Endodermal cell (in vitro differentiated cells): ENCODE measurements at regions not wholly inside any gene's neighbourhood (a gene's known extent, or its start where the extent isn't known, plus 50 kb on each side); places are given as distances from the start of the nearest gene placed in this dataset.

Source experiments
- DNase-seq: peaks from one replicate; pipeline ENCODE4 v3.0.0-alpha.2; 2017
- H3K27ac ChIP-seq: 2 replicates; pipeline ENCODE4 v1.5.1; 2013; ENCODE audit warnings: mild to moderate bottlenecking, low read depth, low read length, moderate library complexity
- H3K27me3 ChIP-seq: 2 replicates; pipeline ENCODE4 v1.6.1; 2013; ENCODE audit warnings: mild to moderate bottlenecking, low read length, moderate library complexity; ENCODE audit not compliant: insufficient read depth, control insufficient read depth, poor library complexity, severe bottlenecking
- H3K36me3 ChIP-seq: 2 replicates; pipeline ENCODE4 v1.7.0; 2013; ENCODE audit warnings: mild to moderate bottlenecking, low read length, moderate library complexity; ENCODE audit not compliant: control insufficient read depth, insufficient read depth
- H3K4me1 ChIP-seq: one replicate; pipeline ENCODE4 v1.7.0; 2013; ENCODE audit warnings: low read length; ENCODE audit not compliant: control insufficient read depth, insufficient read depth
- H3K4me3 ChIP-seq: 2 replicates; pipeline ENCODE4 v1.5.1; 2013; ENCODE audit warnings: mild to moderate bottlenecking, low read length, moderate library complexity
- H3K9ac ChIP-seq: 2 replicates; pipeline ENCODE4 v1.6.1; 2013; ENCODE audit warnings: mild to moderate bottlenecking, low read length, moderate library complexity; ENCODE audit not compliant: poor library complexity, severe bottlenecking; ENCODE audit errors: extremely low read depth
- H3K9me3 ChIP-seq: 2 replicates; pipeline ENCODE4 v1.6.1; 2013; ENCODE audit warnings: mild to moderate bottlenecking, low read length, moderate library complexity; ENCODE audit not compliant: control insufficient read depth
- H3K27ac Mint-ChIP-seq: 2 replicates; pipeline ENCODE4 v1.8.0; 2020; ENCODE audit warnings: mixed read lengths
- H3K27me3 Mint-ChIP-seq: 2 replicates; pipeline ENCODE4 v1.8.0; 2021; ENCODE audit warnings: mild to moderate bottlenecking, mixed read lengths; ENCODE audit not compliant: insufficient read depth
- H3K36me3 Mint-ChIP-seq: 2 replicates; pipeline ENCODE4 v1.8.0; 2020; ENCODE audit warnings: low read depth, mixed read lengths
- H3K4me1 Mint-ChIP-seq: 2 replicates; pipeline ENCODE4 v1.8.0; 2020; ENCODE audit warnings: mixed read lengths
- H3K4me3 Mint-ChIP-seq: 2 replicates; pipeline ENCODE4 v1.8.0; 2020; ENCODE audit warnings: mild to moderate bottlenecking, moderate library complexity, mixed read lengths
- H3K9me3 Mint-ChIP-seq: 2 replicates; pipeline ENCODE4 v1.8.0; 2020; ENCODE audit warnings: mild to moderate bottlenecking, mixed read lengths
- WGBS, 2 experiments: methylation state at CpG; one replicate each; pipeline versions ENCODE4 v1.1.5 to v1.1.7; 2013; ENCODE audit warnings: missing lambda C conversion rate in 2 of 2, mixed read lengths in 1 of 2; ENCODE audit not compliant: insufficient coverage in 1 of 2, insufficient read length in 1 of 2; 5-methylcytosine and 5-hydroxymethylcytosine counted together
- TF ChIP-seq, protein P1 (sequence below): fragments of 200-600 bp; sonication (generic); conservative IDR thresholded peaks from 2 replicates; pipeline ENCODE4 v1.5.0; 2021; ENCODE audit warnings: antibody characterized with exemption, mild to moderate bottlenecking

DNA sequence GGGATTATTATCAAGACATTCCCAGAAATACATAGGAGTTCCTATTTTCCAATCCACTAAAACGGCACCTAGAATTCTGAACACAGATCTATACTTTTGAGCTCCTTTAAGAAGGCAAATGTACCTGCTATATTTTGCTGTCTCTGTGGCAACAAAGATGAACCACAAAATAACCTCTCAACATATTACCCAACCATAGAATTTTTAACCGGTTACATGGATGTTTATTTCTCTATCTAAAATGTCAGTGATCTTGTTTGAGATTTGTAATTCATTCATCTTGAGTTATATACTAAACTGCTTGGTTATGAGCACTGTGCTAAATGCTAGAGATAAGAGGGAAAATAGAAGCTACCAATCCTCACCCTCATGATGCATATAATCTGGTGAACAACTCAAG lies 117.5 kb upstream of the HMGCLL1 start:
- H3K9ac ChIP-seq, result no peak overlapping the region
- TF ChIP-seq, protein P1, sequence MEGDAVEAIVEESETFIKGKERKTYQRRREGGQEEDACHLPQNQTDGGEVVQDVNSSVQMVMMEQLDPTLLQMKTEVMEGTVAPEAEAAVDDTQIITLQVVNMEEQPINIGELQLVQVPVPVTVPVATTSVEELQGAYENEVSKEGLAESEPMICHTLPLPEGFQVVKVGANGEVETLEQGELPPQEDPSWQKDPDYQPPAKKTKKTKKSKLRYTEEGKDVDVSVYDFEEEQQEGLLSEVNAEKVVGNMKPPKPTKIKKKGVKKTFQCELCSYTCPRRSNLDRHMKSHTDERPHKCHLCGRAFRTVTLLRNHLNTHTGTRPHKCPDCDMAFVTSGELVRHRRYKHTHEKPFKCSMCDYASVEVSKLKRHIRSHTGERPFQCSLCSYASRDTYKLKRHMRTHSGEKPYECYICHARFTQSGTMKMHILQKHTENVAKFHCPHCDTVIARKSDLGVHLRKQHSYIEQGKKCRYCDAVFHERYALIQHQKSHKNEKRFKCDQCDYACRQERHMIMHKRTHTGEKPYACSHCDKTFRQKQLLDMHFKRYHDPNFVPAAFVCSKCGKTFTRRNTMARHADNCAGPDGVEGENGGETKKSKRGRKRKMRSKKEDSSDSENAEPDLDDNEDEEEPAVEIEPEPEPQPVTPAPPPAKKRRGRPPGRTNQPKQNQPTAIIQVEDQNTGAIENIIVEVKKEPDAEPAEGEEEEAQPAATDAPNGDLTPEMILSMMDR, result no peak

DNA sequence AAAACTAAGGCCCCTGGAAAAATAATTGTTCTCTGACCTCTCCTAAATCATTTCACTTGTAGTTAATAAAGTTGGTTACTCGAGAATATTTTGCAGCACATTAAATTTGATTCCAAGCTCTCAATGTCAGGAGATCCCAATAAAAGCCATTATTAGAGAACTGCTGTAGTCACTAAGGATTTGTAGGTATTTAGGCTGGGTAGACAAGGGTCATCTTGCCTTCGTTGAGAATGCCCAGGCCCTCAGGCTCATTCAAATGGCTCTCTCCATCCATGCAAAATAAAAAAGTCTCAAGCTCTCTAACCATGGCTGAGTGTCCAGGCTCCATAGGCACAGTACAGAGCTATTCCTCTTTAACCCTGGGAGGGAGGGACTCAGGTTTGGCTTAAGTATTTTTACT lies 117.0 kb upstream of the HMGCLL1 start:
- Mint-ChIP-seq H3K27ac (no peak overlapping the region), H3K4me3 (no peak overlapping the region), H3K36me3 (no peaks in the 10 kb centered on the region), H3K27me3 (no peaks in the 10 kb centered on the region), H3K4me1 (peaks cover 3% of the 10 kb centered on the region), H3K9me3 (no peaks in the 10 kb centered on the region)
- no peak overlapping the region for H3K9ac ChIP-seq
- no peaks in the 10 kb centered on the region for H3K36me3 ChIP-seq
- TF ChIP-seq, protein P1, result no peak
- H3K9me3 ChIP-seq, result no peaks in the 10 kb centered on the region
- no peaks in the 10 kb centered on the region for H3K4me1 ChIP-seq
- no peaks in the 10 kb centered on the region for H3K27me3 ChIP-seq
- H3K4me3 ChIP-seq, result no peak overlapping the region
- H3K27ac ChIP-seq, result no peak overlapping the region
- WGBS, 2 experiments, result 88 to 89% methylated on average over 1 to 2 of the region's 2 CpGs
- DNase-seq, result no peak

More for the DNA sequence above, 117.5 kb upstream of the HMGCLL1 start:
- peaks cover 3% of the 10 kb centered on the region for H3K4me1 Mint-ChIP-seq
- no peak overlapping the region for H3K27ac Mint-ChIP-seq
- no peaks in the 10 kb centered on the region for H3K9me3 Mint-ChIP-seq
- no peaks in the 10 kb centered on the region for H3K9me3 ChIP-seq
- 78 to 86% methylated on average over 1 to 2 of the region's 2 CpGs for whole genome bisulfite sequencing, 2 experiments
- no peak overlapping the region for H3K4me3 ChIP-seq
- no peaks in the 10 kb centered on the region for H3K36me3 ChIP-seq
- no peak overlapping the region for H3K27ac ChIP-seq
- no peak for DNase-seq
- H3K4me3 Mint-ChIP-seq, result no peak overlapping the region
- H3K27me3 Mint-ChIP-seq, result no peaks in the 10 kb centered on the region
- H3K4me1 ChIP-seq, result no peaks in the 10 kb centered on the region
- H3K27me3 ChIP-seq, result no peaks in the 10 kb centered on the region
- H3K36me3 Mint-ChIP-seq, result no peaks in the 10 kb centered on the region

DNA sequence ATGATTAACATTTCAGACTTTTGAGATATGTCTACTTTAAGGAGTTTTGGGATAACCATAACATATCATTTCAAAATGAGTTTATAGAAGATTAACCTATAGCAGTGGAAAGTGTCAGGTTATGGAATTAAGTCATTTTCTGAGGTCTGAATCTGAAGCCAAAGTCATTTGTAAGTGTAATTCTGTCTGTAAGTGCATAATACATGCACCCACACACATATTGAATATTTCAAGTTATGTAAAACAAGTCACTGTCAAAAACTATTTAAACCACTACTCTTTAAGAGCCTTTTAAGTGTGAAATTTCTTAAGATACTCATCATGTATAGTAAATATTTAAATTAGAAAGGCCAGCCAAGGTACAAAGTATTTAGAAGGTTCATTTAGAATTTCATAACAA lies 115.8 kb upstream of the HMGCLL1 start:
- H3K4me1 ChIP-seq, result no peaks in the 10 kb centered on the region
- no peaks in the 10 kb centered on the region for H3K9me3 ChIP-seq
- DNase-seq, result no peak
- Mint-ChIP-seq H3K4me3 (no peak overlapping the region), H3K36me3 (no peaks in the 10 kb centered on the region), H3K9me3 (no peaks in the 10 kb centered on the region), H3K27ac (no peak overlapping the region), H3K4me1 (peaks cover 3% of the 10 kb centered on the region), H3K27me3 (no peaks in the 10 kb centered on the region)
- no peaks in the 10 kb centered on the region for H3K36me3 ChIP-seq
- H3K4me3 ChIP-seq, result no peak overlapping the region
- TF ChIP-seq, protein P1, result no peak
- H3K9ac ChIP-seq, result no peak overlapping the region
- no peaks in the 10 kb centered on the region for H3K27me3 ChIP-seq
- peak overlapping the region; percentile 25 for H3K27ac ChIP-seq
